ENCODE measurements at regions not wholly inside any gene's neighbourhood (a gene's known extent, or its start where the extent isn't known, plus 50 kb on each side); places are given as distances from the start of the nearest gene placed in this dataset.
A peak's percentile ranks its signal among the peaks of the same experiment; 100 is the strongest.
"Not testable (repeated sequence)": the region's sequence is repeated elsewhere in the genome, so short reads cannot be mapped to it uniquely, and the experiment has no call there.

- no peaks in the 10 kb centered on the region for H4K20me1 ChIP-seq (ENCODE audit: insufficient read depth)
- no peak overlapping the region for H3K4me3 ChIP-seq
- H3K27me3 ChIP-seq (replicated peaks; ENCODE audit: insufficient read depth) = no peaks in the 10 kb centered on the region
- H3K27ac ChIP-seq = no peak overlapping the region
- H3K9me3 ChIP-seq (ENCODE audit: low read depth) = no peaks in the 10 kb centered on the region
- WGBS, 2 experiments (ENCODE audit: low coverage in 1 of 2, low lambda C conversion rate in 2 of 2, missing lambda C conversion rate in 2 of 2) = 28 to 45% methylated on average over 4 of the region's 4 CpGs
- H3K4me1 ChIP-seq (ENCODE audit: insufficient read depth) = no peaks in the 10 kb centered on the region
- no peak overlapping the region for H3K9ac ChIP-seq
- no peaks in the 10 kb centered on the region for H3K36me3 ChIP-seq (ENCODE audit: low read depth)
- no peak overlapping the region for H3K4me2 ChIP-seq (ENCODE audit: unreplicated experiment)
- H3K9me2 ChIP-seq (ENCODE audit: insufficient read depth) = no peaks in the 10 kb centered on the region
- no peak overlapping the region for H2AFZ ChIP-seq
- no peaks in the 10 kb centered on the region for H3F3A ChIP-seq (ENCODE audit: insufficient read depth)
- no peak for DNase-seq
- no peaks in the 10 kb centered on the region for H3K79me2 ChIP-seq (ENCODE audit: insufficient read depth)
- in situ Hi-C loops (cut with MboI) = no loop called here
- TF ChIP-seq EZH2 (IDR thresholded peaks at IDR 0.05; ENCODE audit: insufficient read depth, poor library complexity, severe bottlenecking) (no peak), EZH2phosphoT487 (IDR thresholded peaks at IDR 0.05; ENCODE audit: insufficient read depth, low read depth) (no peak)
These were observed 652.5 kb downstream of the GABRG1 start for GRCh38 chr4:45471335-45471734.

GRCh38 chr4:45467157-45467556, 656.7 kb downstream of the GABRG1 start:
- no peak overlapping the region for H3K4me3 ChIP-seq
- no peak for DNase-seq
- no peaks in the 10 kb centered on the region for H3F3A ChIP-seq (ENCODE audit: insufficient read depth)
- no peaks in the 10 kb centered on the region for H3K4me1 ChIP-seq (ENCODE audit: insufficient read depth)
- no peaks in the 10 kb centered on the region for H4K20me1 ChIP-seq (ENCODE audit: insufficient read depth)
- TF ChIP-seq EZH2 (IDR thresholded peaks at IDR 0.05; ENCODE audit: insufficient read depth, poor library complexity, severe bottlenecking) = no peak
- TF ChIP-seq EZH2phosphoT487 (IDR thresholded peaks at IDR 0.05; ENCODE audit: insufficient read depth, low read depth) = no peak
- no peaks in the 10 kb centered on the region for H3K36me3 ChIP-seq (ENCODE audit: low read depth)
- WGBS, 2 experiments (ENCODE audit: low coverage in 1 of 2, low lambda C conversion rate in 2 of 2, missing lambda C conversion rate in 2 of 2) = 43% methylated on average over 4 of the region's 4 CpGs
- H3K27me3 ChIP-seq (replicated peaks; ENCODE audit: insufficient read depth) = no peaks in the 10 kb centered on the region
- no peak overlapping the region for H3K27ac ChIP-seq
- in situ Hi-C loops (cut with MboI) = no loop called here
- no peak overlapping the region for H2AFZ ChIP-seq
- H3K9me2 ChIP-seq (ENCODE audit: insufficient read depth) = no peaks in the 10 kb centered on the region
- no peak overlapping the region for H3K4me2 ChIP-seq (ENCODE audit: unreplicated experiment)
- H3K79me2 ChIP-seq (ENCODE audit: insufficient read depth) = no peaks in the 10 kb centered on the region
- H3K9me3 ChIP-seq (ENCODE audit: low read depth) = no peaks in the 10 kb centered on the region
- H3K9ac ChIP-seq = no peak overlapping the region

GRCh38 chr4:45460157-45460556, 663.7 kb downstream of the GABRG1 start:
- H3K79me2 ChIP-seq (ENCODE audit: insufficient read depth); in situ Hi-C loops (cut with MboI); DNase-seq; H3K27me3 ChIP-seq (replicated peaks; ENCODE audit: insufficient read depth); H3F3A ChIP-seq (ENCODE audit: insufficient read depth); H3K4me2 ChIP-seq (ENCODE audit: unreplicated experiment); H2AFZ ChIP-seq; H3K36me3 ChIP-seq (ENCODE audit: low read depth); H3K9me3 ChIP-seq (ENCODE audit: low read depth); H3K4me3 ChIP-seq; H3K27ac ChIP-seq; H4K20me1 ChIP-seq (ENCODE audit: insufficient read depth); H3K9me2 ChIP-seq (ENCODE audit: insufficient read depth); H3K4me1 ChIP-seq (ENCODE audit: insufficient read depth); H3K9ac ChIP-seq: not testable (repeated sequence)
- 40 to 43% methylated on average over 4 of the region's 4 CpGs for WGBS, 2 experiments (ENCODE audit: low coverage in 1 of 2, low lambda C conversion rate in 2 of 2, missing lambda C conversion rate in 2 of 2)

DNA sequence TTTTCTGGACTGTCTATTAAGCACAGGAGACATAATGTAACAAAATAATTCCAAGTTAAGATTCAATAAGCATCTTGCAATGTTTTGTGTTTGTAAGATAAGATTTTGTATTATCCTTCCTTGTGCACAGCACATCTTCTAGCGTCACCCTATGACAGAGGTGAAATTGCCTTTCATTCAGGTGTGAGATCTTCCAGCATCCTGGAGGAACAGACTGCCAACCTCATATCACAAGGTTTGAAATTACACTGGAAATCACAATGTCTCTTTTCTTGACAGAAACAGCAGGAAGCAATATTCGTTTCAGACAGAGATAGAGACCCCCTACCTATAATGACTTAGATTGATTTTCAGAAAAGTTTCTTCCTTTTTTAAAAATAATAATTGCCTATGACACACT, 668.6 kb downstream of the GABRG1 start:
- H3K9me2 ChIP-seq (ENCODE audit: insufficient read depth) = no peaks in the 10 kb centered on the region
- no peak for DNase-seq
- no peak overlapping the region for H3K4me3 ChIP-seq
- no peak overlapping the region for H3K4me2 ChIP-seq (ENCODE audit: unreplicated experiment)
- WGBS, 2 experiments (ENCODE audit: low coverage in 1 of 2, low lambda C conversion rate in 2 of 2, missing lambda C conversion rate in 2 of 2) = 21 to 24% methylated on average over 2 of the region's 2 CpGs
- no peaks in the 10 kb centered on the region for H4K20me1 ChIP-seq (ENCODE audit: insufficient read depth)
- no peaks in the 10 kb centered on the region for H3K36me3 ChIP-seq (ENCODE audit: low read depth)
- no peak overlapping the region for H3K27ac ChIP-seq
- in situ Hi-C loops (cut with MboI) = no loop called here
- H3K9me3 ChIP-seq (ENCODE audit: low read depth) = no peaks in the 10 kb centered on the region
- TF ChIP-seq EZH2 (IDR thresholded peaks at IDR 0.05; ENCODE audit: insufficient read depth, poor library complexity, severe bottlenecking) = no peak
- TF ChIP-seq EZH2phosphoT487 (IDR thresholded peaks at IDR 0.05; ENCODE audit: insufficient read depth, low read depth) = no peak
- H2AFZ ChIP-seq = no peak overlapping the region
- H3K79me2 ChIP-seq (ENCODE audit: insufficient read depth) = no peaks in the 10 kb centered on the region
- no peaks in the 10 kb centered on the region for H3K4me1 ChIP-seq (ENCODE audit: insufficient read depth)
- H3F3A ChIP-seq (ENCODE audit: insufficient read depth) = no peaks in the 10 kb centered on the region
- no peaks in the 10 kb centered on the region for H3K27me3 ChIP-seq (replicated peaks; ENCODE audit: insufficient read depth)
- no peak overlapping the region for H3K9ac ChIP-seq

DNA sequence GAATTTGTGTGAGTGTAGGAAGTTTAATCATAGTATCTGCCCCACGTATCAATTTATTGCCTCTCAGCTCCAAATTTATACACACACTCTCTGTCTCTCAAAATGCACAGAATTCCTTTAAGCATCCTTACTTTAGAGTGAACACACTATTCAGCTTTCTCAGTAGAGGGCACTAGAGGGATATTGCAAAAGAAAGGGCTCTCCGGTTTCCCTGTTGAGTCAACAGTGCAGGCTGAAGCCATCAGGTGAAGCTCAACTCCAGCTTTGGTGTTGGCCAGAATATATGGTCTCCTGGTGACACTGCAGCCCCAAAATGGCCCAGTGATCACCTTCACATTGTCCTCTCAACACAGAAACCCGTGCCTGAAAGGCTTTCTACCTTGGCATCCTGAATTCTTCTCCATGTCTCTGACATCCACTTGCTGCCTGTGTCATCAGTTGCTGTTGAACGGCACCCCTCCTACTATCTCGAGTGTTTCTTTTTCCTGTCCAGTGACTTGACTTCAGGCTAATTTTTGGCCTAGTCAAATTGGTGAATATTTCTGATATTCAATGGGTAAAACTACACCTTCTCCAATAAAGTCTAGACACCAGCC, 670.5 kb downstream of the GABRG1 start:
- H3K79me2 ChIP-seq (ENCODE audit: insufficient read depth) = no peaks in the 10 kb centered on the region
- in situ Hi-C loops (cut with MboI) = no loop called here
- no peak overlapping the region for H3K4me3 ChIP-seq
- no peaks in the 10 kb centered on the region for H3K9me2 ChIP-seq (ENCODE audit: insufficient read depth)
- H2AFZ ChIP-seq = no peak overlapping the region
- H4K20me1 ChIP-seq (ENCODE audit: insufficient read depth) = no peaks in the 10 kb centered on the region
- peak; percentile 71 for DNase-seq
- H3F3A ChIP-seq (ENCODE audit: insufficient read depth) = no peaks in the 10 kb centered on the region
- H3K9me3 ChIP-seq (ENCODE audit: low read depth) = no peaks in the 10 kb centered on the region
- H3K9ac ChIP-seq = no peak overlapping the region
- no peaks in the 10 kb centered on the region for H3K27me3 ChIP-seq (replicated peaks; ENCODE audit: insufficient read depth)
- H3K4me2 ChIP-seq (ENCODE audit: unreplicated experiment) = no peak overlapping the region
- H3K4me1 ChIP-seq (ENCODE audit: insufficient read depth) = no peaks in the 10 kb centered on the region
- TF ChIP-seq EZH2 (IDR thresholded peaks at IDR 0.05; ENCODE audit: insufficient read depth, poor library complexity, severe bottlenecking) = no peak
- no peak for TF ChIP-seq EZH2phosphoT487 (IDR thresholded peaks at IDR 0.05; ENCODE audit: insufficient read depth, low read depth)
- 12% methylated on average over 5 of the region's 5 CpGs for WGBS, 2 experiments (ENCODE audit: low coverage in 1 of 2, low lambda C conversion rate in 2 of 2, missing lambda C conversion rate in 2 of 2)
- H3K27ac ChIP-seq = no peak overlapping the region
- H3K36me3 ChIP-seq (ENCODE audit: low read depth) = no peaks in the 10 kb centered on the region
